ENCODE measurements at regions not wholly inside any gene's neighbourhood (a gene's known extent, or its start where the extent isn't known, plus 50 kb on each side); places are given as distances from the start of the nearest gene placed in this dataset.

DNA sequence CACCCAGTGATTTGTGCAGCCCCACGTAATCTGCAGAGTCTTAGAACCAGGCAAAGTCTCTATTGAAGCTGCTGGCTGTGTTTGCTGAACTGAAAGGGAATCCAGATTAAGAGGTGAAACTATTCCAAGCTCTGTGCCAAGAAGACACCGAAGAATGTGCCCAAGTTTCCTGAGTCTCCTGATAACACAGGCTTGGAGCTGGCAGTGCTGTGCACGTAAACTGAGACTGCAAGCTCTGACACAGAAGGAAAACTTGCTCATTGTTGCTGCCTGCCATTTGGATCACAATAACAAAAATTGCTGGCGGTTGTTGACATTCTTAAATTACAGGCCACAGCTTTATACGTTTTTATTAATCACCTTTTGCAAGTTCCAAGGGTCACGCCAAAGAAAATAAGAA, 60.2 kb upstream of the VCX3B start:
- no peak for TF ChIP-seq EZH2 (IDR thresholded peaks at IDR 0.05; ENCODE audit: borderline replicate concordance, low read depth, low read length, severe bottlenecking)
- TF ChIP-seq, protein P1, sequence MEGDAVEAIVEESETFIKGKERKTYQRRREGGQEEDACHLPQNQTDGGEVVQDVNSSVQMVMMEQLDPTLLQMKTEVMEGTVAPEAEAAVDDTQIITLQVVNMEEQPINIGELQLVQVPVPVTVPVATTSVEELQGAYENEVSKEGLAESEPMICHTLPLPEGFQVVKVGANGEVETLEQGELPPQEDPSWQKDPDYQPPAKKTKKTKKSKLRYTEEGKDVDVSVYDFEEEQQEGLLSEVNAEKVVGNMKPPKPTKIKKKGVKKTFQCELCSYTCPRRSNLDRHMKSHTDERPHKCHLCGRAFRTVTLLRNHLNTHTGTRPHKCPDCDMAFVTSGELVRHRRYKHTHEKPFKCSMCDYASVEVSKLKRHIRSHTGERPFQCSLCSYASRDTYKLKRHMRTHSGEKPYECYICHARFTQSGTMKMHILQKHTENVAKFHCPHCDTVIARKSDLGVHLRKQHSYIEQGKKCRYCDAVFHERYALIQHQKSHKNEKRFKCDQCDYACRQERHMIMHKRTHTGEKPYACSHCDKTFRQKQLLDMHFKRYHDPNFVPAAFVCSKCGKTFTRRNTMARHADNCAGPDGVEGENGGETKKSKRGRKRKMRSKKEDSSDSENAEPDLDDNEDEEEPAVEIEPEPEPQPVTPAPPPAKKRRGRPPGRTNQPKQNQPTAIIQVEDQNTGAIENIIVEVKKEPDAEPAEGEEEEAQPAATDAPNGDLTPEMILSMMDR (IDR thresholded peaks at IDR 0.05; ENCODE audit: borderline replicate concordance, extremely low read depth, low read length, poor library complexity, severe bottlenecking) = no peak

All from DND-41 (cell line).